ENCODE measurements at regions not wholly inside any gene's neighbourhood (a gene's known extent, or its start where the extent isn't known, plus 50 kb on each side); places are given as distances from the start of the nearest gene placed in this dataset.

DNA sequence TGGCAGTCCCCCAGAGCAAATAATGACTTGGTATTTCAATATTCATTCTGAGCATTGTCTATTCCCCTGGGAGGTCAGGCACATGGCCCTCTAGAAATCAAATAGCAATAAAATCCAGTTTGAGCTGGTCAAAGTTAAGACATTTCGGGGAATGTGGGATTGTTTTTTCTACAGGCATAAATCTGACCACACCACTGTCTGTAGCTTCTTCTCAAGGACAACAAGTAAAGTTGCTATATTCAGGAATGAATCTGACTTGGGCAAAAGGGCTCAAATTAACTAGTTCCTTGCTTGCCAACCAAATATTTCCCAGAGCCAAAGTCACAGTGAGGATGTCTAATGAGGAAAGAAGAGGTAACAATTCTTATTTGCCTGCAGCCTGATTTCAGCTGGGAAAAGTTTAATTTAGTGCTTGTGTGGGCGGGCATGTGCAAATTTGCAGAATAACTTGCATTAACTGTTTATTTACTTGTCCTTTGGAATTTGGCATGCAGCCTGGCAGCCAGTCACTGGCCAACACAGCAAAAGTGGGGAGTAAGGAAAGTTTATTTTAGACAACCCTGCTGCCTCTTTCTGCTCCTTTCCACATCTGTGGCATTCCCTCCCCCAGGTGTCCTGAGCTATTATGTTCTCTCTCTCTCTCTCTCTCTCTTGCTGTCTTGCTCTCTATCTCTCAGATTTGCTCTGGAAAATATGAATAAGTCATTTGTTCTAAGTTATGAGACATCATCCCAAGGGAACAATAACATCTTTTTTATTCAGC is 51.2 kb upstream of the ARHGAP20 start:
- no peak for TF ChIP-seq POLR2AphosphoS5 (IDR thresholded peaks at IDR 0.05)
- TF ChIP-seq, protein P1, sequence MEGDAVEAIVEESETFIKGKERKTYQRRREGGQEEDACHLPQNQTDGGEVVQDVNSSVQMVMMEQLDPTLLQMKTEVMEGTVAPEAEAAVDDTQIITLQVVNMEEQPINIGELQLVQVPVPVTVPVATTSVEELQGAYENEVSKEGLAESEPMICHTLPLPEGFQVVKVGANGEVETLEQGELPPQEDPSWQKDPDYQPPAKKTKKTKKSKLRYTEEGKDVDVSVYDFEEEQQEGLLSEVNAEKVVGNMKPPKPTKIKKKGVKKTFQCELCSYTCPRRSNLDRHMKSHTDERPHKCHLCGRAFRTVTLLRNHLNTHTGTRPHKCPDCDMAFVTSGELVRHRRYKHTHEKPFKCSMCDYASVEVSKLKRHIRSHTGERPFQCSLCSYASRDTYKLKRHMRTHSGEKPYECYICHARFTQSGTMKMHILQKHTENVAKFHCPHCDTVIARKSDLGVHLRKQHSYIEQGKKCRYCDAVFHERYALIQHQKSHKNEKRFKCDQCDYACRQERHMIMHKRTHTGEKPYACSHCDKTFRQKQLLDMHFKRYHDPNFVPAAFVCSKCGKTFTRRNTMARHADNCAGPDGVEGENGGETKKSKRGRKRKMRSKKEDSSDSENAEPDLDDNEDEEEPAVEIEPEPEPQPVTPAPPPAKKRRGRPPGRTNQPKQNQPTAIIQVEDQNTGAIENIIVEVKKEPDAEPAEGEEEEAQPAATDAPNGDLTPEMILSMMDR (IDR thresholded peaks at IDR 0.05 in 8 of 11, conservative IDR thresholded peaks at IDR 0.05 in 3 of 11): no peak

Data from spleen (tissue), 7 donors.